ENCODE measurements at regions not wholly inside any gene's neighbourhood (a gene's known extent, or its start where the extent isn't known, plus 50 kb on each side); places are given as distances from the start of the nearest gene placed in this dataset.

- ChIA-PET CTCF (no interaction called here), POLR2A (no interaction called here)
- no peak for TF ChIP-seq L3MBTL2 (conservative IDR thresholded peaks at IDR 0.05)
- TF ChIP-seq ARNT (IDR thresholded peaks at IDR 0.05), result no peak
- TF ChIP-seq HDGF (IDR thresholded peaks at IDR 0.05; ENCODE audit: borderline replicate concordance), result no peak
- TF ChIP-seq SP1 (IDR thresholded peaks at IDR 0.05), result no peak
- no peak for TF ChIP-seq ZNF384 (IDR thresholded peaks at IDR 0.05)
- TF ChIP-seq SUZ12 (IDR thresholded peaks at IDR 0.05), result no peak
- DNase-seq (ENCODE audit: extremely low spot score), result no peak
These were observed 361.6 kb upstream of the SHH start for GRCh38 chr7:156173748-156174353.

- no peak for DNase-seq (ENCODE audit: extremely low spot score)
- TF ChIP-seq FOXK2 (IDR thresholded peaks at IDR 0.05) (no peak), FOXA1 (IDR thresholded peaks at IDR 0.05) (no peak), ZNF384 (IDR thresholded peaks at IDR 0.05) (no peak), NFRKB (IDR thresholded peaks at IDR 0.05) (no peak), FOXM1 (IDR thresholded peaks at IDR 0.05; ENCODE audit: borderline replicate concordance) (no peak), ARNT (IDR thresholded peaks at IDR 0.05) (no peak), PKNOX1 (IDR thresholded peaks at IDR 0.05) (no peak), L3MBTL2 (conservative IDR thresholded peaks at IDR 0.05) (no peak), TARDBP (IDR thresholded peaks at IDR 0.05) (no peak), ELF4 (IDR thresholded peaks at IDR 0.05) (no peak), LEF1 (IDR thresholded peaks at IDR 0.05; ENCODE audit: borderline replicate concordance) (no peak), BHLHE40 (IDR thresholded peaks at IDR 0.05; ENCODE audit: borderline replicate concordance) (no peak), CTBP1 (IDR thresholded peaks at IDR 0.05; ENCODE audit: borderline replicate concordance) (no peak)
These were observed 361.1 kb upstream of the SHH start for GRCh38 chr7:156173346-156173745.

GRCh38 chr7:156172638-156173037, 360.4 kb upstream of the SHH start:
- ChIA-PET POLR2A (no interaction called here), CTCF (no interaction called here)
- DNase-seq (ENCODE audit: extremely low spot score), result no peak
- TF ChIP-seq L3MBTL2 (conservative IDR thresholded peaks at IDR 0.05) (no peak), ZNF384 (IDR thresholded peaks at IDR 0.05) (no peak), HDGF (IDR thresholded peaks at IDR 0.05; ENCODE audit: borderline replicate concordance) (no peak), FOXM1 (IDR thresholded peaks at IDR 0.05; ENCODE audit: borderline replicate concordance) (no peak), LEF1 (IDR thresholded peaks at IDR 0.05; ENCODE audit: borderline replicate concordance) (no peak), BHLHE40 (IDR thresholded peaks at IDR 0.05; ENCODE audit: borderline replicate concordance) (no peak), SUZ12 (IDR thresholded peaks at IDR 0.05) (no peak), PKNOX1 (IDR thresholded peaks at IDR 0.05) (no peak), TARDBP (IDR thresholded peaks at IDR 0.05) (no peak), ELF4 (IDR thresholded peaks at IDR 0.05) (no peak), FOXA1 (IDR thresholded peaks at IDR 0.05) (no peak), CTBP1 (IDR thresholded peaks at IDR 0.05; ENCODE audit: borderline replicate concordance) (no peak), ARNT (IDR thresholded peaks at IDR 0.05) (no peak), NFRKB (IDR thresholded peaks at IDR 0.05) (no peak), FOXK2 (IDR thresholded peaks at IDR 0.05) (no peak), SP1 (IDR thresholded peaks at IDR 0.05) (no peak)

More at GRCh38 chr7:156173346-156173745, 361.1 kb upstream of the SHH start:
- ChIA-PET POLR2A (no interaction called here), CTCF (no interaction called here)

- DNase-seq (ENCODE audit: extremely low spot score), result no peak
- CTCF ChIA-PET, result no interaction called here
- POLR2A ChIA-PET, result no interaction called here
- TF ChIP-seq HDGF (IDR thresholded peaks at IDR 0.05; ENCODE audit: borderline replicate concordance) (no peak), CTBP1 (IDR thresholded peaks at IDR 0.05; ENCODE audit: borderline replicate concordance) (no peak), FOXK2 (IDR thresholded peaks at IDR 0.05) (no peak), ELF4 (IDR thresholded peaks at IDR 0.05) (no peak), ARNT (IDR thresholded peaks at IDR 0.05) (no peak), SP1 (IDR thresholded peaks at IDR 0.05) (no peak), LEF1 (IDR thresholded peaks at IDR 0.05; ENCODE audit: borderline replicate concordance) (no peak), FOXA1 (IDR thresholded peaks at IDR 0.05) (no peak), BHLHE40 (IDR thresholded peaks at IDR 0.05; ENCODE audit: borderline replicate concordance) (no peak)
These were observed 357.5 kb upstream of the SHH start for GRCh38 chr7:156169474-156170370.

- POLR2A ChIA-PET, result no interaction called here
These were observed 356.2 kb upstream of the SHH start for GRCh38 chr7:156168434-156168833.

More at GRCh38 chr7:156168434-156168833, 356.2 kb upstream of the SHH start:
- TF ChIP-seq ZNF384 (IDR thresholded peaks at IDR 0.05) (no peak), ARNT (IDR thresholded peaks at IDR 0.05) (no peak), FOXM1 (IDR thresholded peaks at IDR 0.05; ENCODE audit: borderline replicate concordance) (no peak), NFRKB (IDR thresholded peaks at IDR 0.05) (no peak), LEF1 (IDR thresholded peaks at IDR 0.05; ENCODE audit: borderline replicate concordance) (no peak), BHLHE40 (IDR thresholded peaks at IDR 0.05; ENCODE audit: borderline replicate concordance) (no peak), FOXA1 (IDR thresholded peaks at IDR 0.05) (no peak), PKNOX1 (IDR thresholded peaks at IDR 0.05) (no peak), L3MBTL2 (conservative IDR thresholded peaks at IDR 0.05) (no peak), FOXK2 (IDR thresholded peaks at IDR 0.05) (no peak), SUZ12 (IDR thresholded peaks at IDR 0.05) (no peak), CTBP1 (IDR thresholded peaks at IDR 0.05; ENCODE audit: borderline replicate concordance) (no peak), ELF4 (IDR thresholded peaks at IDR 0.05) (no peak), TARDBP (IDR thresholded peaks at IDR 0.05) (no peak), HDGF (IDR thresholded peaks at IDR 0.05; ENCODE audit: borderline replicate concordance) (no peak), SP1 (IDR thresholded peaks at IDR 0.05) (no peak)
- DNase-seq (ENCODE audit: extremely low spot score), result no peak
- CTCF ChIA-PET, result interaction anchor here (0.6 kb wide), 1 partner anchor 13 kb away, joined by 4 read pairs; no protein-coding TSS in a partner anchor
